ENCODE measurements at regions not wholly inside any gene's neighbourhood (a gene's known extent, or its start where the extent isn't known, plus 50 kb on each side); places are given as distances from the start of the nearest gene placed in this dataset.
A peak's percentile ranks its signal among the peaks of the same experiment; 100 is the strongest.

- H2AFZ ChIP-seq (ENCODE audit: low read length), result no peak overlapping the region
- H3K4me1 ChIP-seq (ENCODE audit: insufficient read depth, low read length), result no peaks in the 10 kb centered on the region
- H3K9me3 ChIP-seq (ENCODE audit: low read depth, low read length), result no peaks in the 10 kb centered on the region
These were observed 1169.3 kb upstream of the DDX18 start for GRCh38 chr2:116645155-116645554.

GRCh38 chr2:116668691-116669090 lies 1145.8 kb upstream of the DDX18 start:
- TF ChIP-seq CTCF (IDR thresholded peaks at IDR 0.05; ENCODE audit: extremely low read depth, low read depth, low read length), result no peak
- H3K79me2 ChIP-seq (ENCODE audit: insufficient read depth, low read length), result no peaks in the 10 kb centered on the region
- H3K4me3 ChIP-seq (ENCODE audit: insufficient read depth, low read length), result no peak overlapping the region
- H3K9me3 ChIP-seq (ENCODE audit: low read depth, low read length), result no peaks in the 10 kb centered on the region
- no peaks in the 10 kb centered on the region for H3K4me1 ChIP-seq (ENCODE audit: insufficient read depth, low read length)
- H3K27me3 ChIP-seq (ENCODE audit: insufficient read depth, low read length), result no peaks in the 10 kb centered on the region
- no peak overlapping the region for H3K4me2 ChIP-seq (ENCODE audit: insufficient read depth, low read length)
- H4K20me1 ChIP-seq (ENCODE audit: insufficient read depth, low read length), result no peaks in the 10 kb centered on the region
- no peaks in the 10 kb centered on the region for H3K36me3 ChIP-seq (ENCODE audit: insufficient read depth, low read length)
- no peak overlapping the region for H3K27ac ChIP-seq (ENCODE audit: low read depth, low read length)
- no peak for DNase-seq (ENCODE audit: insufficient read length, low spot score, missing footprints)
- no peak overlapping the region for H2AFZ ChIP-seq (ENCODE audit: low read length)

More at GRCh38 chr2:116645155-116645554, 1169.3 kb upstream of the DDX18 start:
- Histone ChIP-seq H3K79me2 (ENCODE audit: insufficient read depth, low read length) (no peaks in the 10 kb centered on the region), H3K27me3 (ENCODE audit: insufficient read depth, low read length) (no peaks in the 10 kb centered on the region), H3K4me3 (ENCODE audit: insufficient read depth, low read length) (no peak overlapping the region), H4K20me1 (ENCODE audit: insufficient read depth, low read length) (no peaks in the 10 kb centered on the region), H3K27ac (ENCODE audit: low read depth, low read length) (no peak overlapping the region), H3K36me3 (ENCODE audit: insufficient read depth, low read length) (no peaks in the 10 kb centered on the region), H3K4me2 (ENCODE audit: insufficient read depth, low read length) (no peak overlapping the region)
- DNase-seq (ENCODE audit: insufficient read length, low spot score, missing footprints), result peak; percentile 2
- no peak for TF ChIP-seq CTCF (IDR thresholded peaks at IDR 0.05; ENCODE audit: extremely low read depth, low read depth, low read length)

GRCh38 chr2:116669782-116670181 lies 1144.7 kb upstream of the DDX18 start:
- Histone ChIP-seq H3K27me3 (ENCODE audit: insufficient read depth, low read length) (no peaks in the 10 kb centered on the region), H3K9me3 (ENCODE audit: low read depth, low read length) (no peaks in the 10 kb centered on the region), H3K79me2 (ENCODE audit: insufficient read depth, low read length) (no peaks in the 10 kb centered on the region), H3K27ac (ENCODE audit: low read depth, low read length) (no peak overlapping the region), H4K20me1 (ENCODE audit: insufficient read depth, low read length) (no peaks in the 10 kb centered on the region), H3K4me1 (ENCODE audit: insufficient read depth, low read length) (no peaks in the 10 kb centered on the region), H3K4me2 (ENCODE audit: insufficient read depth, low read length) (no peak overlapping the region), H2AFZ (ENCODE audit: low read length) (no peak overlapping the region), H3K36me3 (ENCODE audit: insufficient read depth, low read length) (no peaks in the 10 kb centered on the region), H3K4me3 (ENCODE audit: insufficient read depth, low read length) (no peak overlapping the region)
- TF ChIP-seq CTCF (IDR thresholded peaks at IDR 0.05; ENCODE audit: extremely low read depth, low read depth, low read length), result no peak
- no peak for DNase-seq (ENCODE audit: insufficient read length, low spot score, missing footprints)

- no peak overlapping the region for H3K27ac ChIP-seq (ENCODE audit: low read depth, low read length)
- H3K4me3 ChIP-seq (ENCODE audit: insufficient read depth, low read length), result no peak overlapping the region
- DNase-seq (ENCODE audit: insufficient read length, low spot score, missing footprints), result no peak
These were observed 1140.3 kb upstream of the DDX18 start for GRCh38 chr2:116674188-116674587.

More at GRCh38 chr2:116674188-116674587, 1140.3 kb upstream of the DDX18 start:
- H3K36me3 ChIP-seq (ENCODE audit: insufficient read depth, low read length), result no peaks in the 10 kb centered on the region
- H3K4me1 ChIP-seq (ENCODE audit: insufficient read depth, low read length), result no peaks in the 10 kb centered on the region
- H3K27me3 ChIP-seq (ENCODE audit: insufficient read depth, low read length), result no peaks in the 10 kb centered on the region
- TF ChIP-seq CTCF (IDR thresholded peaks at IDR 0.05; ENCODE audit: extremely low read depth, low read depth, low read length), result no peak
- no peak overlapping the region for H2AFZ ChIP-seq (ENCODE audit: low read length)
- H4K20me1 ChIP-seq (ENCODE audit: insufficient read depth, low read length), result no peaks in the 10 kb centered on the region
- no peaks in the 10 kb centered on the region for H3K79me2 ChIP-seq (ENCODE audit: insufficient read depth, low read length)
- no peaks in the 10 kb centered on the region for H3K9me3 ChIP-seq (ENCODE audit: low read depth, low read length)
- H3K4me2 ChIP-seq (ENCODE audit: insufficient read depth, low read length), result no peak overlapping the region

All from osteoblast (primary cell).